ENCODE measurements at regions not wholly inside any gene's neighbourhood (a gene's known extent, or its start where the extent isn't known, plus 50 kb on each side); places are given as distances from the start of the nearest gene placed in this dataset.

- TF ChIP-seq POLR2A (IDR thresholded peaks at IDR 0.05) (no peak), CTCF (IDR thresholded peaks at IDR 0.05) (no peak)
Observed at GRCh38 chr1:222953585-222953984, 138.7 kb downstream of the DISP1 start.

Measured in testis (tissue), 2 donors.